HL-60 (cell line): ENCODE measurements at regions not wholly inside any gene's neighbourhood (a gene's known extent, or its start where the extent isn't known, plus 50 kb on each side); places are given as distances from the start of the nearest gene placed in this dataset.

Experiments used
- SPI1 ChIP-seq: IDR thresholded peaks from 2 replicates; pipeline ENCODE4 v1.6.1; 2012; ENCODE audit warnings: low read depth, mild to moderate bottlenecking, borderline replicate concordance
- TF ChIP-seq, protein P1 (sequence below): IDR thresholded peaks from one replicate; pipeline ENCODE4 v1.5.1; 2011; ENCODE audit warnings: low read length, control low read depth, inconsistent platforms; ENCODE audit not compliant: insufficient read depth

DNA sequence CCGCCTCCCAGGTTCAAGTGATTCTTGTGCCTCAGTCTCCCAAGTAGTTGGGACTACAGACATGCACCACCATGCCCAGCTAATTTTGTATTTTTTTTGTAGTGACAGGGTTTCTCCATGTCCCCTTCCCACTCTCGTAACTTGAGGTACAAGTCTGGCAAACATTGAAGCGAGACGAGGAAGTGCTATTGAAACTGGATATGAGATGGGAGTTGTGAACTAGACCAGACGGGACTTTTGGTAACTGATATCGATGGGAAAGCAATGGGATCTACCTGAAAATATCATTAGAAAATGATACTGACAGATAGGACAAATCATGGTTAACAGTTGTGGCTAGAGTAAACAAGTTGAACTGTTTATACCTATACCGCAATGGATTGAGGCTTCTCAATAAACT lies 95.2 kb upstream of the TRABD2B start:
- TF ChIP-seq, protein P1, sequence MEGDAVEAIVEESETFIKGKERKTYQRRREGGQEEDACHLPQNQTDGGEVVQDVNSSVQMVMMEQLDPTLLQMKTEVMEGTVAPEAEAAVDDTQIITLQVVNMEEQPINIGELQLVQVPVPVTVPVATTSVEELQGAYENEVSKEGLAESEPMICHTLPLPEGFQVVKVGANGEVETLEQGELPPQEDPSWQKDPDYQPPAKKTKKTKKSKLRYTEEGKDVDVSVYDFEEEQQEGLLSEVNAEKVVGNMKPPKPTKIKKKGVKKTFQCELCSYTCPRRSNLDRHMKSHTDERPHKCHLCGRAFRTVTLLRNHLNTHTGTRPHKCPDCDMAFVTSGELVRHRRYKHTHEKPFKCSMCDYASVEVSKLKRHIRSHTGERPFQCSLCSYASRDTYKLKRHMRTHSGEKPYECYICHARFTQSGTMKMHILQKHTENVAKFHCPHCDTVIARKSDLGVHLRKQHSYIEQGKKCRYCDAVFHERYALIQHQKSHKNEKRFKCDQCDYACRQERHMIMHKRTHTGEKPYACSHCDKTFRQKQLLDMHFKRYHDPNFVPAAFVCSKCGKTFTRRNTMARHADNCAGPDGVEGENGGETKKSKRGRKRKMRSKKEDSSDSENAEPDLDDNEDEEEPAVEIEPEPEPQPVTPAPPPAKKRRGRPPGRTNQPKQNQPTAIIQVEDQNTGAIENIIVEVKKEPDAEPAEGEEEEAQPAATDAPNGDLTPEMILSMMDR = no peak
- no peak for TF ChIP-seq SPI1
